ENCODE measurements at regions not wholly inside any gene's neighbourhood (a gene's known extent, or its start where the extent isn't known, plus 50 kb on each side); places are given as distances from the start of the nearest gene placed in this dataset.

DNA sequence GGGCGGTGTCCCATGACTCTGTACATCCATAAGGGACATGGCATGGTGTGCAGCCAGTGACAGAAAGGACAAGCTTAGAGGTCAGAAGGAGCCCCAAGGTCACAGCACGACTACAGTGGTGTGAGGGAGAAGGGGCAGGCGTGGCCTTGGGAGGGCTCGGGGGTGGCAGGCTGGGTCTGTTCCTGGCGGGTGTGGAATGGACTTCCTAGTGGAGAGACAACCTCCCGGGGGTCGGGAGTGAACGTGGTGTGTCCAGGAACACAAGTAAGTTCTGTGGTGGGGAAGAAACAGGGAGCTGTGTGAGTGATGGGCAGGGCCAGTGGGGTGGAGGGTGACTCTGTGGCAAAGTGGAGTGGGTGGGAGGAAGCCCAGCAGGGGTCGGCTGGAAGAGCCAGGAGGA lies 279.3 kb downstream of the TEX29 start:
- TF ChIP-seq, protein P1, sequence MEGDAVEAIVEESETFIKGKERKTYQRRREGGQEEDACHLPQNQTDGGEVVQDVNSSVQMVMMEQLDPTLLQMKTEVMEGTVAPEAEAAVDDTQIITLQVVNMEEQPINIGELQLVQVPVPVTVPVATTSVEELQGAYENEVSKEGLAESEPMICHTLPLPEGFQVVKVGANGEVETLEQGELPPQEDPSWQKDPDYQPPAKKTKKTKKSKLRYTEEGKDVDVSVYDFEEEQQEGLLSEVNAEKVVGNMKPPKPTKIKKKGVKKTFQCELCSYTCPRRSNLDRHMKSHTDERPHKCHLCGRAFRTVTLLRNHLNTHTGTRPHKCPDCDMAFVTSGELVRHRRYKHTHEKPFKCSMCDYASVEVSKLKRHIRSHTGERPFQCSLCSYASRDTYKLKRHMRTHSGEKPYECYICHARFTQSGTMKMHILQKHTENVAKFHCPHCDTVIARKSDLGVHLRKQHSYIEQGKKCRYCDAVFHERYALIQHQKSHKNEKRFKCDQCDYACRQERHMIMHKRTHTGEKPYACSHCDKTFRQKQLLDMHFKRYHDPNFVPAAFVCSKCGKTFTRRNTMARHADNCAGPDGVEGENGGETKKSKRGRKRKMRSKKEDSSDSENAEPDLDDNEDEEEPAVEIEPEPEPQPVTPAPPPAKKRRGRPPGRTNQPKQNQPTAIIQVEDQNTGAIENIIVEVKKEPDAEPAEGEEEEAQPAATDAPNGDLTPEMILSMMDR (conservative IDR thresholded peaks at IDR 0.05; ENCODE audit: low read depth, low read length): no peak
- no peak for TF ChIP-seq EZH2 (IDR thresholded peaks at IDR 0.05; ENCODE audit: borderline replicate concordance, low read depth, low read length, poor library complexity, severe bottlenecking)
